ENCODE measurements at regions not wholly inside any gene's neighbourhood (a gene's known extent, or its start where the extent isn't known, plus 50 kb on each side); places are given as distances from the start of the nearest gene placed in this dataset.

DNA sequence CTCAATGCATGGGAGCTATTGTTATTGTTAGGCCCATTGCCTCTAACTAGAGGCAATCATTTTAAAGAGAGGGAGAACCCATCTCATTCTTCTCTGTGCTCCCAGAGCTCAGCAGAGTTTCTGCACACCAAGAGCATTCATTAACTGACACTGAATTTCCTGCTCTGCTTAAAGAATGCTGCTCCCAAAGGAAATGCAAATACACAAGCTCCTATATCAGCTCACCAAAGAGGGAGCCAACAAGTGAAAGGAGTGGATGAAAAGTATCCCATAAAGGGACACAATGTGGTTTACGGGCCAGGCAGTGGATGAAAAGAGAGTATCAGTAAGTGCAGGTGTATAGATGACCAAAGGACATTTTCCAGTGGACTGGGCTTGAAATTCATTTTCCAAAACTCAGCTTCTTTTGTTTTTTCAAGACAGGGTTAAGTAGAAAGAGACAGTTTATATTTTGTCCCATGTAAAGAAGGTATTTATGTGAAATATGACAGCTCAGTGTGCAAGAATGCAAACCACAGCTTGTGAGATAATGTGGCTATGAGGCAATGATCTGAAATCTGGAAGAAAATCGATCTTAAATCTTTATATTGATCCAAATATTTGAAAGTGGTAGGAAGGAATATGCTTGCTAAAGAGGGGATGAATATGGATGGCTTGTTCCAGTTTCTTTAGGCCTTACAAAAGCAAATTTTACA, 207.7 kb upstream of the CAMK1G start:
- 65% methylated on average over 2 of the region's 2 CpGs for WGBS
- intact Hi-C loops (cut with DNase I) = no loop called here
- no peaks in the 10 kb centered on the region for H3K9me3 ChIP-seq (ENCODE audit: control insufficient read depth, low read length)
- ATAC-seq = no peak
- DNase-seq = no peak
- no peaks in the 10 kb centered on the region for H3K27me3 ChIP-seq (ENCODE audit: control insufficient read depth, insufficient read depth)
- H3K4me3 ChIP-seq (ENCODE audit: low read length) = no peak overlapping the region
- H3K27ac ChIP-seq (ENCODE audit: low read length) = no peak overlapping the region
- H3K4me1 ChIP-seq (ENCODE audit: control insufficient read depth, insufficient read depth, low read length) = no peaks in the 10 kb centered on the region

DNA sequence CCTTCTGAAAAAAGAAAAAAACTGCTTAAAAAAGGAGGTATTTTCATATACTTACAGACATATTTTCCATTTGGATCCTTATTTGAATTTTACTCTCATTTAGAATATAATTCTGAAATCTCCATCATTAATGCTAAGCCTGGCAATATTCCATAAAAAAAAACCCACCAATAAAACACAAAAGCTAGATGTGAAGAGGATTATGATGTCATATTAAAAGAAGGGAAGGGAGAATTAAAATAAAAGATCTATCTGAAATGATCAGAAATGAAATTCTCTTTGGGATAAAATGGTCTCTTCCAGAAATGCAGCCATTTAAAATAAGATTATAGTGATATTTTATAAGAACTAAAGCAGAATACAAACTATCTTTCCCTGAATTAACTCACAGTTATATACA, 206.7 kb upstream of the CAMK1G start:
- H3K27ac ChIP-seq (ENCODE audit: low read length) = no peak overlapping the region
- intact Hi-C loops (cut with DNase I) = no loop called here
- no peaks in the 10 kb centered on the region for H3K27me3 ChIP-seq (ENCODE audit: control insufficient read depth, insufficient read depth)
- H3K9me3 ChIP-seq (ENCODE audit: control insufficient read depth, low read length) = no peaks in the 10 kb centered on the region
- DNase-seq (no peak), ATAC-seq (no peak)
- H3K4me1 ChIP-seq (ENCODE audit: control insufficient read depth, insufficient read depth, low read length) = no peaks in the 10 kb centered on the region
- H3K4me3 ChIP-seq (ENCODE audit: low read length) = no peak overlapping the region

DNA sequence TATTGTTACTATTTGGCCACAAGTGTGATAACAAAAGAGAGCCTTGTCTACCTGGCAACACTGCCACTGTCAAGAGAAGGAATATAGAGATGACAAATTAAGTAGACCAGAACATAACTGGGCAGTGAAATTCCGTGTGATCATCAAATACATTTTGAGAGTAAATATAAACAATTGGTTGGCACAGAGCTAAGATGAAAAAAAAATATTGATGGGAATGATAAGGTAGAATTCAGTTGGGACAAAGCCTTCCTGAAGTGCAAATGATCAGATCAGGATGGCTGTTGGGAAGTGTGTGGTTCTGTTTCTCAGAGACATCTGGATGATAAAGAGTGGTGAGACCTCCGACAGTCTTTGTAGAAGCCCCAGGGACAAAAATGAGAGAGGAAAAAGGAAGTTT, 205.5 kb upstream of the CAMK1G start:
- DNase-seq = no peak
- H3K9me3 ChIP-seq (ENCODE audit: control insufficient read depth, low read length) = no peaks in the 10 kb centered on the region
- no peak overlapping the region for H3K27ac ChIP-seq (ENCODE audit: low read length)
- H3K4me3 ChIP-seq (ENCODE audit: low read length) = no peak overlapping the region
- H3K4me1 ChIP-seq (ENCODE audit: control insufficient read depth, insufficient read depth, low read length) = no peaks in the 10 kb centered on the region
- intact Hi-C loops (cut with DNase I) = no loop called here
- WGBS = 59% methylated on average over 2 of the region's 2 CpGs
- ATAC-seq = no peak
- H3K27me3 ChIP-seq (ENCODE audit: control insufficient read depth, insufficient read depth) = no peaks in the 10 kb centered on the region

DNA sequence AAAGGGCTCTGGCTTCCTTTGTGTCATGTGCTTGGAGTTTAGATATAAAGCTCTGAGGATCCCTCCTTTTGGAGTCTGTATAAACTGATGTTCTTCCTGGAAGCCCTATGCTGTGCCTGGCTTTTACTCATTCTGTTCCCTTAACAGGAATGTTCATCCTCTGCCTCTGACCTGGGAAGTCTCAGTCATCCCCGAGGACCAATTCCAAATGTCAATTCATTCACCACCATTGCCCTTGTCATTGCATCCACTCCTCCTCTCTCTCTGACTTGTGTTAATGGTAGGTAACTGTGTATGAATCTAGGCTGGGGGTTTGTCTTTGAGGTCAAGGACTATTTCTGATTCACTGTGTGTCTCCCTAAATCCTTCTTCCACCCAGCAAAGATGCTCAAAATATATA, 204.2 kb upstream of the CAMK1G start:
- ATAC-seq = no peak
- intact Hi-C loops (cut with DNase I) = no loop called here
- DNase-seq = no peak
- Histone ChIP-seq H3K27ac (ENCODE audit: low read length) (no peak overlapping the region), H3K27me3 (ENCODE audit: control insufficient read depth, insufficient read depth) (no peaks in the 10 kb centered on the region), H3K4me1 (ENCODE audit: control insufficient read depth, insufficient read depth, low read length) (no peaks in the 10 kb centered on the region), H3K9me3 (ENCODE audit: control insufficient read depth, low read length) (no peaks in the 10 kb centered on the region), H3K4me3 (ENCODE audit: low read length) (no peak overlapping the region)
- WGBS = 72% methylated on average over 1 of the region's 1 CpG

DNA sequence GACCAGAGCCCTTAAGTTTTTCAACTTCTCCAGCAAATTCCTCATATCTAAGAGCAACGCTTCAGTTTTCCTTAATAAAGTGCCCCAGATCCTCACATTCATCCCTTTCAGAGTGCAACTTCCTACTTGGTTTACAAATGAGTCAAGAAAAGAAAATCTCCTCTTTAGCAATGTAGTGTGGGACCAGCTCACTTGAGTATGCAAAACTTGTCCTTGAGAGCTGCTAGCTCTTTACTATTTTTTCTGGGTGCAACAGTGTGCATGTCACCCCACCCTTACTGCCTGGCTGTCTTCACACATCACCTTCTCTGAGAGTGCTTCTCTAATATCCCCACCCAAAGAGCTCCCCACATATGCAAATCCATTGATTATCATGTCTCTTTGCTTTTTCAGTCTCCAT, 203.1 kb upstream of the CAMK1G start:
- no peaks in the 10 kb centered on the region for H3K4me1 ChIP-seq (ENCODE audit: control insufficient read depth, insufficient read depth, low read length)
- DNase-seq = no peak
- WGBS = 77% methylated on average over 1 of the region's 1 CpG
- no peak overlapping the region for H3K4me3 ChIP-seq (ENCODE audit: low read length)
- H3K27ac ChIP-seq (ENCODE audit: low read length) = no peak overlapping the region
- intact Hi-C loops (cut with DNase I) = loop anchor here in 1 of 4 donors (10.0 kb wide), 1 partner anchor 866 kb away; no protein-coding TSS in a partner anchor
- no peak for ATAC-seq
- H3K9me3 ChIP-seq (ENCODE audit: control insufficient read depth, low read length) = no peaks in the 10 kb centered on the region
- no peaks in the 10 kb centered on the region for H3K27me3 ChIP-seq (ENCODE audit: control insufficient read depth, insufficient read depth)

DNA sequence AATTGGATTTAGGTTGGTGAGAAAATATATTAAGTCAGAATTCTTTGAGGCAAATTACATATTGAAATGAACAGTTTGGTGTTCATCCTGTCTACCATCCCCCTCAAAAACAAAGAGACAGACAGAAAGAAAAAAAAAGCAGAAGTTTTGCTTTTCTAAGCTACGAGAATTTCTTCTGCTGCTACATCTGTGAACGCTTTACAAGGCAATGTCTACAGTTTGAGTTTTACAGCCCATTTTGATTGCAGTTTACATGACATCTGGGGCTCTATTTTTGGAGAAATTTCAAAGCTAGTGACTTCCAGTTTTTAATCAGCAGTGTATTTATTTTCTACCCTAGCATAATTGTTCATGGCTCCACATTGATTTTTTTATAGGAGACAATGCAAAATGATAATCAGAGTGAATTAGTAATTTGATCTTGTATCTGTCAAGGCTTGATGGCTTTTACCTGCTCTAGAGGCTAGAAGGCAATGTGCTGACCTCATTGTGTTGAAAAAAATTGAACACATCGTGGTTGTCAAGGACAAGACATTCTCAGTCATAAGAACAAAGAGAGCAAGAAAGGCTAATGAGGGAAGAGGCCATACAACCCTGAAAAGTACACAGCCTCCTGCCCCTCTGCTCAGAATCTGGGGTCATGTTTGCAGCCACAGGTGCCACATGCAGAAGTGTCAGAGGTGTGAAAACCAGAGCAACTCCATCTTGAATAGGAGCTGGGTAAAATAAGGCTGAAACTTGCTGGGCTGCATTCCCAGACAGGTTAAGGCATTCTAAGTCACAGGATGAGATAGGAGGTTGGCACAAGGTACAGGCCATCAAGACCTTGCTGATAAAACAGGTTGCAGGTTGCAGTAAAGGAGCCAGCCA, 201.0 kb upstream of the CAMK1G start:
- ATAC-seq (no peak), DNase-seq (no peak)
- Histone ChIP-seq H3K4me1 (ENCODE audit: control insufficient read depth, insufficient read depth, low read length) (no peaks in the 10 kb centered on the region), H3K27me3 (ENCODE audit: control insufficient read depth, insufficient read depth) (no peaks in the 10 kb centered on the region), H3K27ac (ENCODE audit: low read length) (no peak overlapping the region), H3K9me3 (ENCODE audit: control insufficient read depth, low read length) (no peaks in the 10 kb centered on the region), H3K4me3 (ENCODE audit: low read length) (no peak overlapping the region)
- 49% methylated on average over 3 of the region's 3 CpGs for WGBS
- intact Hi-C loops (cut with DNase I) = loop anchor here in 1 of 4 donors (10.0 kb wide), 1 partner anchor 868 kb away; no protein-coding TSS in a partner anchor

DNA sequence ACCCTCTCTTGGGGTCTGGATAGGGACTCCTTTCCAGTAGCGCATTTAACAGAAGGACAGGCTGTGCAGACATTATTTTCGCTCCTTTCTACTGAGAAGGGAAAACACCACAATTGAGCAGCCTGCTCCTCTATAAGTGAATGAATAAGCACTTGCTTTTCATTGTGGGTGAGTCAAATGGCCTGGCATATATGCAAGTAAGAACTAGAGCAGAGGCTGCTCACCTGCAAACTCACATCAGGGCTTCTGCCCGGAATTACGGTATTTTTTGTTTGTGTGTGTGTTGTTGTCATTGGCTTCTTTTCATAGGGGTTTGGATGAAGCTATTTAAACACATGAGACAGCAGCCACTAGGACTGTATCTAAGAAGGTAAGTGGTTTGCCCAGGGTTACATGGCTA, 200.1 kb upstream of the CAMK1G start:
- no peaks in the 10 kb centered on the region for H3K27me3 ChIP-seq (ENCODE audit: control insufficient read depth, insufficient read depth)
- intact Hi-C loops (cut with DNase I) = loop anchor here in 1 of 4 donors (10.0 kb wide), 1 partner anchor 869 kb away; no protein-coding TSS in a partner anchor
- DNase-seq = no peak
- H3K4me3 ChIP-seq (ENCODE audit: low read length) = no peak overlapping the region
- H3K27ac ChIP-seq (ENCODE audit: low read length) = no peak overlapping the region
- H3K9me3 ChIP-seq (ENCODE audit: control insufficient read depth, low read length) = no peaks in the 10 kb centered on the region
- 89% methylated on average over 4 of the region's 4 CpGs for WGBS
- H3K4me1 ChIP-seq (ENCODE audit: control insufficient read depth, insufficient read depth, low read length) = no peaks in the 10 kb centered on the region
- no peak for ATAC-seq

DNA sequence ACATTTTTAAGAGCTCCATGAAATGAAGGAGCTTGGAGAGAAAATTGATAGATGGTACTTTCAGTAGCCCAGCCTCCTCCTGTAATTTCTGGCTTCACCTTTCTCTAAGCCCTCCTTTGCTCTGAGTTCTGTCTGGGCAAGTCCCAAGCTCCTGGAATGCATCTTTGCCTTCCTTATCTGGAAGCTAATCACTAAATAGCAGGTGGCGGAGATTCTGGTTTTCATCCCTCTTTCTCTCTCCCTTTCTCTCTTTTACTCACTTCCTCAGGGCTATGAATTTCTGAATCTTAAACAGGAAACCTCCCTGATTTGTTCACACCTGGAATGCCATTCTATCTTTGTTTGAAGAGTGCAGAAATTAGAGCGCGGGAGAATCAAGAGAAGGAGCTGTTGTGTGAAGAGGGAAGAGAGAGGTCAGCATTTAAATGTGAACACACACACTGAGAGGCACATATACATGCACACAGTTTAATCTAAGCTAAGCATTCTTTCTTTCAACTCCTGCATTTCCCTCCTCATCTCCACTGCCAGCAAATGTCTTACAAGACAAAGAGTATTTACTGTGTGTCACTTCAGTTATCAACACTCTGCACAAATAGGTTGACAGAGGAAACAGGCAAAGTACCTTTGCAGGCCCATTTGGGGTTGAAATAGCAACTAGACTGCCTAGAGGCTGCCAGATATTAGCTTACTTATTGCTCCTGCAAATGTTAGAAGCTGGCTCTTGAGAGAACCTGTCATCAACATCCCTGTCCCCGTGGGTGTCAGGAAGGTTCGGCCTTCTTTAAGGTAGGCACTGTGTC, 199.4 kb upstream of the CAMK1G start:
- WGBS = 62% methylated on average over 5 of the region's 5 CpGs
- no peak for DNase-seq
- ATAC-seq = no peak
- no peaks in the 10 kb centered on the region for H3K9me3 ChIP-seq (ENCODE audit: control insufficient read depth, low read length)
- H3K4me3 ChIP-seq (ENCODE audit: low read length) = no peak overlapping the region
- no peaks in the 10 kb centered on the region for H3K27me3 ChIP-seq (ENCODE audit: control insufficient read depth, insufficient read depth)
- no peak overlapping the region for H3K27ac ChIP-seq (ENCODE audit: low read length)
- H3K4me1 ChIP-seq (ENCODE audit: control insufficient read depth, insufficient read depth, low read length) = no peaks in the 10 kb centered on the region
- intact Hi-C loops (cut with DNase I) = loop anchor here in 1 of 4 donors (10.0 kb wide), 1 partner anchor 869 kb away; no protein-coding TSS in a partner anchor

DNA sequence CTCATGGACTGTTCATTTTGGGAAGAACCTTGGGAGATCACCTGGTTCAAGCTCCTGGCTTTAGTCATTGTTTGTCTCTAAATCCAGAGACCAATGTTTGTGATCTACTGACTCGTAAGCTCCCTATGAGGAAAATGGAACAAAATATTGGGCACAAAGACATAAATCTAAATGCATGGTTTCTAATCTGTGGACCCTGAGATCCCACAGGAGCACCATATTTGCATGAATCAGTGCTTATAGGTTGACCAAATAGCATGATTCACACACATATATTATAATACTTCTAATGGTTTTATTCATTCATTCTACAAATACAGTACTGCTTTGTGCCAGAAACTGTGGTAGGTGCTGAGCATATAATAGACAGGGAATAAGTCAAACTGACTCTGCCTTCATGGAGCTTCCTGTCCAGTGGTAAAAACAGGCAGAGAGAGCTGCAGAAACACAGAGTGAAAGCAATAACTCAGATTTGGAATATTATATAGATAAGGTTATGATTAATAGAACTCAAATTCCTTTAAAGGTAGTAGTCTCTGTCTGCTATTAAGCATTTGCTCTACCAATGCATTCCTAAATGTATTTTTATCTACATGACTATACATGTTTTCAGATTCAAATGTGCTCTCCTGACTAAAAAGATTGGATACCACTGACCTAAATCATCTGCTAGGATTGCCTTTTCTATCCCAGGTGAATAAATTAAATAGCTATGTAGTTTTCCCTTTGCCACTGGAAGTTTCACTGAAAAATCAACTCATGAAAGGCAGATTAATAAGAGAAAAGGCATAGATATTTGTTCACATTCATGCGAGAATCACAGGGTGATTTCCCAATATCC, 198.6 kb upstream of the CAMK1G start:
- ATAC-seq (no peak), DNase-seq (no peak)
- H3K27ac ChIP-seq (ENCODE audit: low read length) = no peak overlapping the region
- no peak overlapping the region for H3K4me3 ChIP-seq (ENCODE audit: low read length)
- no peaks in the 10 kb centered on the region for H3K4me1 ChIP-seq (ENCODE audit: control insufficient read depth, insufficient read depth, low read length)
- H3K9me3 ChIP-seq (ENCODE audit: control insufficient read depth, low read length) = no peaks in the 10 kb centered on the region
- H3K27me3 ChIP-seq (ENCODE audit: control insufficient read depth, insufficient read depth) = no peaks in the 10 kb centered on the region
- WGBS = 91% methylated on average over 2 of the region's 2 CpGs
- intact Hi-C loops (cut with DNase I) = loop anchor here in 1 of 4 donors (10.0 kb wide), 1 partner anchor 870 kb away; no protein-coding TSS in a partner anchor

DNA sequence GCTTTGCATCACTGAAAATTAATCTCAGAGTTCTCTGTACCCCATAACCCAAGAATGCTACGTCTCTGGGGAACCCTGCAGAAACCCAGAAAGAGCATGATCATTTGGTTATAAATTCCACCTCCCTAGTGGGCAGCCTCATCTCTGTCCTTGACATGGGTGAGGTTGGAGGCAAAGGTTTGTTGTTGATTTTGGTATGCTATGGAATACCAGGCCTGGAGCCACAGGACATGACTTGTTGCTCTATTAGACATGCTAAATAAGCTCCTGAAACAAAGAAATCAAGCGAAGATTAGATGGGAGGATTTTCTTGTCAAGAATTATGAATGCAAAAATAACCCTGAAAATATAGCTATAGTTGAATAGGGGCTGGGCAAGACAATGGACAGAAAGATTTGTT, 197.4 kb upstream of the CAMK1G start:
- intact Hi-C loops (cut with DNase I) = loop anchor here in 1 of 4 donors (10.0 kb wide), 1 partner anchor 871 kb away; no protein-coding TSS in a partner anchor
- Histone ChIP-seq H3K9me3 (ENCODE audit: control insufficient read depth, low read length) (no peaks in the 10 kb centered on the region), H3K27me3 (ENCODE audit: control insufficient read depth, insufficient read depth) (no peaks in the 10 kb centered on the region), H3K4me1 (ENCODE audit: control insufficient read depth, insufficient read depth, low read length) (no peaks in the 10 kb centered on the region), H3K4me3 (ENCODE audit: low read length) (no peak overlapping the region), H3K27ac (ENCODE audit: low read length) (no peak overlapping the region)
- ATAC-seq (no peak), DNase-seq (no peak)
- WGBS = 87% methylated on average over 2 of the region's 2 CpGs
